HG02759 (cell line): ENCODE measurements at regions not wholly inside any gene's neighbourhood (a gene's known extent, or its start where the extent isn't known, plus 50 kb on each side); places are given as distances from the start of the nearest gene placed in this dataset.

Experiments
- ATAC-seq: cut with Tn5 transposase; IDR thresholded peaks from one replicate; pipeline ENCODE4 v1.9.1; 2021; ENCODE audit warnings: mild to moderate bottlenecking, moderate library complexity; ENCODE audit not compliant: unreplicated experiment

GRCh38 chr5:156164306-156164705 is 162.7 kb upstream of the SGCD start:
- ATAC-seq = no peak

GRCh38 chr5:156169495-156169894 is 157.5 kb upstream of the SGCD start:
- ATAC-seq = no peak

- ATAC-seq = no peak
These were observed 156.5 kb upstream of the SGCD start for GRCh38 chr5:156170351-156170961.

GRCh38 chr5:156174225-156174624 is 152.7 kb upstream of the SGCD start:
- no peak for ATAC-seq

GRCh38 chr5:156178117-156178516 is 148.8 kb upstream of the SGCD start:
- ATAC-seq = no peak

- ATAC-seq = no peak
These were observed 145.3 kb upstream of the SGCD start for GRCh38 chr5:156181656-156182055.

GRCh38 chr5:156182174-156182967 is 144.6 kb upstream of the SGCD start:
- ATAC-seq = no peak

GRCh38 chr5:156186760-156187159 is 140.2 kb upstream of the SGCD start:
- ATAC-seq = no peak

GRCh38 chr5:156188016-156188415 is 138.9 kb upstream of the SGCD start:
- ATAC-seq = no peak

GRCh38 chr5:156189628-156190027 is 137.3 kb upstream of the SGCD start:
- ATAC-seq = no peak

- no peak for ATAC-seq
These were observed 135.4 kb upstream of the SGCD start for GRCh38 chr5:156191547-156191946.

GRCh38 chr5:156197042-156197635 is 129.8 kb upstream of the SGCD start:
- ATAC-seq = no peak

- ATAC-seq = no peak
These were observed 127.9 kb upstream of the SGCD start for GRCh38 chr5:156199045-156199444.

GRCh38 chr5:156200938-156201787 is 125.8 kb upstream of the SGCD start:
- ATAC-seq = no peak

- no peak for ATAC-seq
These were observed 125.1 kb upstream of the SGCD start for GRCh38 chr5:156201788-156202403.

GRCh38 chr5:156208271-156208670 is 118.7 kb upstream of the SGCD start:
- no peak for ATAC-seq

- ATAC-seq = no peak
These were observed 108.4 kb upstream of the SGCD start for GRCh38 chr5:156218367-156219158.

- no peak for ATAC-seq
These were observed 107.4 kb upstream of the SGCD start for GRCh38 chr5:156219483-156220005.

- no peak for ATAC-seq
These were observed 105.1 kb upstream of the SGCD start for GRCh38 chr5:156221816-156222215.

- no peak for ATAC-seq
These were observed 103.4 kb upstream of the SGCD start for GRCh38 chr5:156223547-156223946.
